ENCODE measurements at regions not wholly inside any gene's neighbourhood (a gene's known extent, or its start where the extent isn't known, plus 50 kb on each side); places are given as distances from the start of the nearest gene placed in this dataset.

DNA sequence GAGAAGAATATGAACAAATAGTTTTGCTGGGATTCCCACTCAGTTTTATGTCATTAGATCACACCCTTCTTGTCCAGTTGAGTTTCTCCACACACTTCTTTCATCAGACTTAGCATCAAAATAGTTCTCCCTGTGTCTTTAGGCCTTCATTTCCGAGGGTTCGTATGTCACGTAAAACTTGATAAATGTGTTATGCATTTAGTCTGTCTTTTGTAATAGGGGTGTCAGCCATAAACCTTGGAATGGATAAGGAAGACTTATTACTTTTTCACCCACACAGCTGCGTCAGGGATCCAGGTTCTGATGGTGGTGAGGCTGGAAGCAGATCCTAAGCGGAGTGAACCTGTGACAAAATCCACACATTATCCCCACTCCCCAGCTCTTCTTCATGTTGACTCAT is 246.8 kb downstream of the CD83 start:
- no peak for DNase-seq

DNA sequence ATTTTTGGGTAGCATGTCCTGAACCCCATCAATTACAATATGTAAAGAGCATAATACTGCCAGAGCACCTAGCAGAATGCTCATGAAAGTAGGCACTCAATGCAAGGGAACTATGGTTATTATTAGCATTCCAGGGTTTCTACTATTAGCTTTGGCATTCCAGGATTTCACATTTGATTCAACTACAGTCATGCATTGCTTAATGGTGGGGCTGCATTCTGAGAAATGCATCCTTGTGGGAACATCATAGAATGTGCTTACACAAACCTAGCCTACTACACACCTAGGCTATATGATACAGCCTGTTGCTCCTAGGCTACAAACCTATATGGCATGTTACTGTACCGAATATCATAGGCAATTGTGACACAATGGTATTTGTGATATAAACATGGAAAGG is 247.8 kb downstream of the CD83 start:
- no peak for DNase-seq

DNA sequence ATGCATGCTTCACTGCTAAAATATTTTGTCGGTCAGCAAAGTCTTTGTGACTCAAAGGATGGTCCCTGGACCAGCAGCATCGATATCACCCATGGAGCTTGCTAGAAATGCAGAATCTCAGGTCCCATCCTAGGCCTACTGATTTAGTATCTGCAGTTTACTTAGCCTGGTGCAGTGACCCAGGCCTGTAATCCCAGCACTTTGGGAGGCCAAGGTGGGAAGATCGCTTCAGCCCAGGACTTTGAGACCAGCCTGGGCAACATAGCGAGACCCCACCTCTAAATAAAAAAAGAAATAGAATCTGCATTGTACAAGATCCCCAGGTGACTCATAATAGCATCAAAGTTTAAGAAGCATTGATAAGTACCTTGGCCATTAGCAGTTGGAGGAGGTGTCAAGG is 248.7 kb downstream of the CD83 start:
- DNase-seq: no peak

DNA sequence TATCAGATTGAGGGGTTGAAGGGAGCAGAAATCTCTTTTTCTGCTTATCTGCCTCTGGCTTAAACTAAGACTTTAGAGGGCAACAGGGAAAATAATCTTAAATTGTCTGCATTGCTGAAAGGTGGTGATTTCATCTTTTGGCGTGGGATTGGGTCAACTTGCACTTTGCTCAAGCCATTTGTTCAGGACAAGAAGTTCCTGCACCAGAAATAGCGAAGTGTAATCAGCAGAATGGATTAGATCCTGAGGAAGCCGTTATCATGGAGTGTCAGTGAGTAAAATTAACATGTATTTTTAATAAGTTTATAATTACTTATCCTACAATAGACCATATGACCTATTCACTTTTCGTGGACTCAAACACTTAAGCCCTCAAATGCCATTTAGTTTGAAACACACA is 249.3 kb downstream of the CD83 start:
- no peak for DNase-seq

DNA sequence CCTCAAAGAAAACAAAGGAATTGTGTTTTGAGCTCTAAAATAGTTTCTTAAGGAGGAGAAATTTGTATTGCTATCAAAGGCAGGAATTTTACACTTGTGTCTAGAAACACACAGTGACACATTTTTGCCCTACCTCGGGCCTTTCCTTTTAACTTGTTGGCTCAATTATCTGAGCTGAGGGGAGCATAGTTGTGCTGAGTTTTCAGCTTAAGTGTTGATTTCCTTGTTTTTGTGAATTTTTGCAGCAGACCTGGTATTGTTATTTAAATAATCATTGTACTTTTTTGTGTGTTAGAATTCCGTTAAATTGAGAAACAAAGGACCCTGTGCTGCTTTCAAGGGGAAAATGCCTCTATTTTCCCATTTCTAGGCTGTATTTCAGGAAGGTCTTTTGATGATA is 249.7 kb downstream of the CD83 start:
- DNase-seq: no peak

DNA sequence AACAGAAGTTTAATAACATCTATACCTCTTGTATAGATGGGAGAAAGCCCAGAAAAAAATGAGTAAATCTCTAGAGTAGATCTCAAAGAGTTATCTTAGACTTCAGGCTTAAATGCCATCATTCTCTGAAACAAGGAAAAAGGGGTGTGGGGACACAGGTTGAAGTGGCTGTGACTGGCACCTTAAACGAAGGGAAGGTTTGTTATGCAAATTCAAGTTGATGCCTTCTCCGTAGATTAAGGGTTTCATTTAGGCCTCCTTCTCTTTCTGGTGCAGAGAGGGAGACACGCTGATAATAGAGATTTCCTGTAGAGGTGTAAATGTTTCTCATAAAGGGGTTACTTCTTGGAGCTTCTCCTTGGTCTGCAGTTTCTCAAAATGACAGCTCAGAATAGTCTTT is 252.1 kb downstream of the CD83 start:
- no peak for DNase-seq

DNA sequence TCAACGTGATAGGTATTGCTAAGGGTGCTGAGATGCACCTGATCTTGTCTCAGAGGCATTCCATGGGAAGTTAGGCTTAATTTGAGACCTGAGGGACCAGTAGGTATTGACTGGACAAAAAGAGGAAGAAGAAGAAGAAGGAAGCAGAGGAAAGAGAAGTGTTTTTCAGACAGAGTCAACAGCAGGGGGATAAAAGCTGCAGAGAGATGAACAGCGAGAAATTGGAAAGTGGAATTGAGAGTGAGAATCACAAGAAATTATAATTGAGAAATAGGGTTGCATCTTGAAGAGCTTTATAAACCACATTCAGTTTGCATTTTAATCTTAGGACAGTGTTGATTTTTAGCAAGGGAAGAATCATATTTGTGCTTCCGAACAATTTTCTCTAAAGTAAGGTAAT is 254.0 kb downstream of the CD83 start:
- DNase-seq: no peak

DNA sequence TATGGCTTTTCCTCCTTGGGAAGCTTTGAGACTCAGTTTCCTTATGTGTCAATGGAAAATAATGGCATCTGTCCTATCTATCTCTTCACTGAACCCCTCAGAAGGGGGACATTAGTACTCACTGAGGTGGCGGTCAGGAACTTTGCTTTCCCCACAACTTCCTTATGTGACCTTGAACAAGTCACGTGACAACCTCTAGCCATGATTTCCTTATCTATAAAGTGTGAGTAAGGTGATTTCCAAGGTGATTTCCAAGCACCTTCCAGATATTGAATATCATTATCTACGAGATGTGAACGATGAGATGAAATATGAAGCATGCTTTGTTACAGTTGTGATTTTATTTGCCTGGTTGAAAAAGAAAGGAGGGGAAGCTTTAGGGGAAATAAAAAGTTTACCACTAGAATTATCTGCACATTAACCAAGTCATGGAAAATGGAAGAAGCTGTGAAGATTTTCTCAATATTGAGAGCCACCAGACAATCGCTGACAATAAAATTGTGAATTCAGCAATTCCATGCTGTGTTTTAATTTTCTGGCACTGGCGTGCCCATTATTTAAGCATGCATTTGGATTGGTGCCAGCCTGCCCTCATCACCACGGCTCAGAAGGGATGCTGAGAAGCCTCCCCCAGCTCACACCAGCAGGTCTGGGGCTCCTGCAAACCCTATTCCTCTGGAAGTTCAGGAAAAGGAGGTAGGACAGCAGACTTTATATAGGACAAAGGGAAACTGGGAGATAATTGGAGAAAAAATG is 255.3 kb downstream of the CD83 start:
- DNase-seq: no peak

DNA sequence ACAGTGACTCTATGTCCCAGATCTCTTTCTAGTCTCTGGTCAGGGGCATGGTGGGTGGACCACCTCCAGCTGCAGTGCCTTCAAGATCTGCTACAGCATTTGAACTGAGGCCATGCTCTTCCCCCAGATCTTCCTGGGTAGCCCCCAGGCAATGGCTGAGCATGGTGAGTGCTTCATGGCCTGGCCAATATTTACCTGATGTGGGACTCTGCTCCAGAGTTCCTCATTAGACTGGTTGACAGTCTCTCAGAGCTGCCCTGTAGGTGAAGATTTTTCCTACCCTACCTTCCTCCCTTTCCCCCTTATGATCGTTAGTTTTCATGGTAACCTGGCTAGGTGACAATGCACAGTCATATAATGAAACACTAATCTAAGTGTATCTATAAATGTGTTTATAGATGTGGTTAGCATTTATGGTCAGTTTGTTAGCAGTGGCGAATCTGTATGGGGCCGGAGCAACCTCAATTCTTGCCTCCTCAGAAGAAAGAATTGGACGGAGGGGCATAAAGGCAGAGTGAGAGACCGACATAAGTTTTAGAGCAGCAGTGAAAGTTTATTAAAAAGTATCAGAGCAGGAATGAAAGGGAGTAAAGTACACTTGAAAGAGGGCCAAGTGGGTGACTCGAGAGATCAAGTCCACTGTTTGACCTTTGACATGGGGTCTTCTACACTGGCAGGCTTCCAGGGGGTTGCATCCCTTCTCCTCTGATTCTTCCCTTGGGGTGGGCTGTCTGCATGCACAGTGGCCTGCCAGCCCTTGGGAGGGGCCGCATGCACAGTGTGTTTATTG is 256.3 kb downstream of the CD83 start:
- no peak for DNase-seq

DNA sequence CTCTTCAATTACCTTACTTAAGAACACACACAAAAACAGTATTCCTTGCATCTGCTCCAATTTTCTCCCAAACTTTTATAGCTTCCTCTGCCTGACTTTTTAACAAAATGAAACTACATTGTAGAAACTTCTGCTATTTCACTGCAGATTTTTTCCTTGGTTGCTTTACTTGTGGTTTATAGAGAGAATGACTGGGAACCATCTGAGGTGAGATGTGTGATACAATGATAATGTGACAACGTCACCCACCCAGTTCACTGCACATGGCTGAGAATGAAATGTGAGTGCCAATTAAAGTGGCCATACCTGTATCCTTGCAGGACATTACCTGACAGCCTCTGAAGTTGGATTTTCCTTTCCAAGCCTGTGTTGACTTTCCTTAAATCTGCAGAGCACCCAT is 258.4 kb downstream of the CD83 start:
- DNase-seq: no peak

DNA sequence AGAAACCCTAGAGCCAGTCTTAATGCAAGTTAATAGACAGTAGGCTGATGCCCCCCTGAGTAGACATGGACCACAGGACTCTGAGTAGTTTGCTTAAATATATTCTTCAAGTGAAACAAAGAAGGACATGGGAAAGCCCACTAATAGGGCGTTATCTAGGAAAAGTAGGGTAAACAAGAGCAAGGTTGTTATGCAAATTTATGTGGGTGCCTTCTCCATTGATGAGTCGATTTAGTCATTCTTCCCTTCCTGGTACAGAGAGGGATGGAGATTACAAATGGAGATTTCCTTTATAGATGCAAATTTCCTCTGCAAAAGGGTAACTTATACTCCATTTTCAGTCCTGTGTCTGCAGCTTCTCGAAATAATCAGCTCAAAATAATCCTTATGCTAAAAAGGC is 262.0 kb downstream of the CD83 start:
- DNase-seq: no peak

DNA sequence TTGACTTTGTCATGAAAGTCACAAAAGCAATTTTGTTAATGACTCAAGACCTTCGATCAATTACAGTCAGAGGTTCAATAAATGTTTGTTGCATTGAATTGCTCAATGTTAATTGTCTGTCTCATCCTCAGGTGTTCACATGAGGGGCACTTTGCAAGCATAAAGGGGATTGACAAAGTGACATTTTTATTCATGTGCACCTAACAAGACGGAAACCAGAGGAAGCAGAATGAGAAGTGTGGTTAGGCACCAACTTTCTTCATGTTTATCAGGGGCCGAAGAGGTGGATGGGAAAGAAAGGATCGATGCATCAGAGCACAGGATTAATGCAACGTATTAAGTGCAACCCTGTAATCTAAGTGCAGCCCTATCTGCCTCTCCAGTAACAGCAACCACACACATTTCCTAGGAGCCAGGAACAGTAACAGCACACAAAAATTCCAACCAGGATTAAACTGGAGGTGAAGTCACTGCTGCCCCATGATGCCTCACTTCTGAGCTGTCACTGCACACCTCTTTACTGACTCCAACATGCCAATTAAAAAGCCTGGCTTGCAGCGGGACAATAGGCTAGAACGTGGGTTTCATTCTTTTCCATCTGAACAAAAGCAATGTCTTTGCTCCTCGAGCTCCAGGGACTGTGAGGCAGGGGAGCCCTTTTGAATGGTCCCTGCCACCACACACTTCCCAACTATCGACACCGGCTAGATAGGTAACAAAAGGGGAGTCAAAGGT is 262.7 kb downstream of the CD83 start:
- DNase-seq: no peak

DNA sequence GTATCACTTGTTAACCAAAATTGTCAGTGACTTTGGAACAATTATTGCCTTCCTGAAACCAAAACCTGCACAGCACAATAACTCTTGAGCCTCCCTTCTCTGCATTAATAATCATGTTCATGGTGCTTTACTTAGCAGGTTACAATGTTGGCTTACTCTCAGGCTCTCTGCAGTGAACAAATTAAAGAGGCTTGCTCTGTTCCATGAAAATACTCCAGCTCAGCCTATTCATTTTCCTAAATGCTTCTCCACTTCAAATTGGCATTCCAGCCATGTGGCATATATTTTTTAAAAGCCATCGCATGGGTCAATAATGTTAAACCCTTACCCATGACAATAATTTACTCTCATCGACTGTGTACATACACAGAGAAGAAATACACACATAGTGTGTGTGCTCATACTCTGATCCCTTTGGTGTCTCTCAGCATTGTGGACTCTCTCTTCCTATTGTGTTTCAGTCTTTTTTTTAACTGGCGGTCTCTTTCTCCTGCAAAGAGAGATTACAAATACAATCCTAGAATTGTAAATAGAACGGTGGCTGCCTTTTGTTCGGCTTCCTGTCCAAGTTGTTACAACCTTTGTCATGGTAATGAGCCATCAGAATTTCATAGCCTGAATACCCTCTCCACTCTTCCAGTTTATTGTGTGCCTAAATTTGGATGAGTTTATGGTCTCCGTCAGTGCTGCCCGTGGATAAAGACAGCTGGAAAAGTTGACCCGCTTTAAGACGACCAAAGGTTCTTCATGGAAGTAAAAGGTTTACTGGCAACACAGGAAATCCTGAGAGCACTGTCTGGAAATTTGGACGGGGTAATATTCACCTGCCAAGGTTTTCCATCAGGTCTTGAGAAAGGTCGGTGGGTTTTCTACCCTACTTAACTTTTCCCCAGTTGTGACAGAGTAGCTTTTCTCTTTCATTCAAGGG is 263.6 kb downstream of the CD83 start:
- DNase-seq: no peak

DNA sequence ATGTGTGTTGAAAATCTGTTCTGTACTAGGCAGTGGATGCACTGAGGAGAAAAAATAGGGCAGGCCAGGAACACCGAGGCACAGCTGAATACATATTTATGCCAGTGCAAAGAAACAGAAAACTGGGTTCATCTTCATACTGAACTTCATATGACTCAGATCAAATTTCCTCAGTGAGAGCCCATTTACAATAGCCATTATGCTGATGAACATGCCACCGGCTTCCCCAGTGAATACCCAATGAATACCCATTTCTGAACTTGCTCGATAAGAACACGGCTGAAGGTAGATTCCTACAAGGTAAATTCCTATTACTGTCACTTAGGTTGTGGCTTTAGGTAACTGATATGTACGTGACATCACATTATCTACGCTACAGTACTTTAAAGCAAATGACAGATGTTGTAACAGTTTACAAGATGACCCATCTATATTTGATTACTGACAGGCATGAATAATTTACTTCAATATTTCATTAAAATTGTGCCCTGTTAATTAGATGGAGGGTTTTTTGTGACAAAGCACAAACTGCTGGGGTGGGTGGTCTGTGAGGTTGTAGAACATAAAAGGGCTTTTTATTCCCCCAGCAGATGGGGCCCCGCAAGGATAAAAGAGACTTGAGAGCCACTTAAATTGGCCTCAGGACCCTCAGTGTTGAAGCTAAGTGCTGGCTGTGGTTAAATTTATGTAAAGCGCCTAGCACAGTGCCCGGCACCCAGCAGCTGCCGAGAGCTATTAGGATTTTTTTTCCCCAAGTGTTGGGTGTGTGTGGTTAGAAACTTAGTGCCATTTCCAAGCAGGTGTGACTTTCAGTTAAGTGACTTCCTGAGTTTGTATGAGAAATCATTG is 264.5 kb downstream of the CD83 start:
- no peak for DNase-seq

DNA sequence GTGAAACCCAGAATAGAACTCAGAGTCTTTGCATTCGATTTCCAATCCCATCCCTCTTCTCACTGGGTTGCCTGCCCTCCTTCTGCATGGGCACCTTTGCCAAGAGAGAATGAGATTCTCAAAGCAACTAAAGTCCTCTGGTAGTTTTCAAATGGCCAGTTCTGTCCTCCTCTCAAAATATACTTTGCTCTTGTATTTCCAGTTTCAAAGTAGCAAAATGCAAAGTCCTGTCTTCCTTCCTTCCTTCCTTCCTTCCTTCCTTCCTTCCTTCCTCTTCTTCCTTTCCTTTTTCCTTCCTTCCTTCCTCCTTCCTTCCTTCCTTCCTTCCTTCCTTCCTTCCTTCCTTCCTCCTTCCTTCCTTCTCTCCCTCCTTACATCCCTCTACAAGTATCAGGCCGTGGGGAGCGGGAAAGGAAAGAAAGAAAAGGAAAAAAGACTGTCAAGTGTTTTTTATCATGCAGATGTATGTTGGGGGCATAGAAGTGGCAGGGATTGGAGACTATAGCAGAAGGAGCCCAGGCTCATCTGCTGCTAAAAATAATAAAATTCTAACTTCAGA is 265.2 kb downstream of the CD83 start:
- DNase-seq: no peak

DNA sequence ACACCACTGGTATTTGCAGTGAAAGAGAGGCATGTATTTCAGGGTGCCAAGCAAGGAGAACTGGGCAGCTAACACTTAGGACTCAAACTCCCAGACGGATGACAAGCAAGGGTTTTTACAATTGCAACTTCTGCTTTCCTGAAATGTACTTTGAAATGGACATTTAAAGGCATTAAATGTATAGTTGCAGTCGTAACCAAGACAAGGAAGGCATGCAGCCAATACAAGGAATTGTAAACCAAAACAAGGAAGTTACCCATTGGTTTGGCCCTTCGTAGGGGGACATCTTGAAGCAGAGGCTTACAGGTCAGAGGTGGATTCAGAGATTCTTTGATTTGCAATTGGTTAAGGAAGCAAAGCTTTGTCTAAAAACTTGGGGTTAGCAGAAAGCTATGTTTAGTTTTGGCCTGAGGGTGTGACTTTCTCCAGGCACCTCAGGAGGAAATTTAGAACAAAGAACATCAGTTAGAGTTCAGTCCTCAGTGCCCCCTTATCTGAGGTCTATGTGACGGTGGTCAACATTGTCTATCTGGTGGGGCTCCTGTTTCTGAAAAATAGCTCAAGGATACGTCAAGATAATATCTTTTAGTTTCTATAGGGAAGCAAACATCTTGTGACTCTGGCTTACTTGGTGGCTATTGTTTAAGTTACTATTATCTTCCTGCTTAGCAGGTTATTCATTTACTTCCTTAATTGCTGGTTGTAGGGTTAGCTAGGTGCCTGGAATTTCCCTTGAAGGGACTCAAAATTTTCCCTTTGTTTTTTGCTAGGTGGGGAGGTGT is 266.0 kb downstream of the CD83 start:
- no peak for DNase-seq

DNA sequence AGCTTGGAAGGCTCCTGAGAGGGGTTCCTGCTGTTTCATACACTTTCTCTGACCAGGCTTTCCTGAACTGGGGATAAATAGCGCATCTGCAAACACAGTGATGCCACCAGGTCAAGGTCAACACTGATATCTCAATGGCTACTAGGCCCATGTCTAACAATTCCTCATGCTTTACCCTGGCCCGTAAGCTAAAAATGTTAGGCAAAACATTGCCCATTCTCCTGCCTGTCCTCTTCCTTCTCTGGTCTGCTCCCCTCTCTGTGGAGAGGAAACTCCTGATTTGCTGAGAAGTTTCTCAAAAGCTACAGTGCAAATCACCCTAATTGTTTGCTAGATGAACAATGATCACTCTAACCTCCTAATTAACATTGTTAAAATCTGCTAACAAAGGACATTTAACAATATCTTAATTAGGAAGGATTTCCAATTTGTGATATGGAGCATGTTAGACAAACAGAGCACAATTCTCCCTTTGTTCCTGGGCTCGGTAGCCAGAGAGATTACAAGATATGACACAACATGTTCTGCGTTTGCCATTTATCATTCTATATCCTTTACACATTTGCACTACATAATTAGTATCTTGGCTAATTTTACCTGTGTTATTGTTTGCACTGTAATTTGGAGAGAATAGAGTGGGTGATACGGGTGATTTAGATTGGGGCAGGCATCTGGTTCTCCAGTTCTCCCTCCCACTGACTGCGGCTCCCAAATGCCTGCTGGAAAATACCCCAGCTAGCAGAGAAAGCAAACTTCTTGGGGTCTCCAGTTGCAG is 266.8 kb downstream of the CD83 start:
- no peak for DNase-seq

DNA sequence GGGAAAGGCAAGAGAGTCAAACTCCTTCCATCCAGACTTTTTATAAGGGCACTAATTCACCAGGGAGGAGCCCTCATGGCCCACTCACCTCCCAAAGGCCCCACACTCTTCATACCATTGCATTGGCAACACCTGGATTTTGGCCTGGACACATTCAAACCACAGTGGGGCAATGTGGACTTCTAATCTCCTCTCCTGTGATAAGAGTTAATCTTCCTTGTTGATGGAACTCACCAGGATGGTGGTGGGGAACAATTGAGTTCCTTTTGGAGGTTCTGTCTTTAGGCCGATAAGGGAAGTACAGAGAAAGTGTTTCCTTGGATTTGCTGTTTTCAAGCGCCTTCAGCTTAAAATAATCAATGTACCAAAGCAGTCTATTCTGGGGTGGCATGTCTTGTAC is 268.7 kb downstream of the CD83 start:
- DNase-seq: no peak
